Psoas muscle (tissue), 7 donors: ENCODE measurements at regions not wholly inside any gene's neighbourhood (a gene's known extent, or its start where the extent isn't known, plus 50 kb on each side); places are given as distances from the start of the nearest gene placed in this dataset.
"Not testable (repeated sequence)": the region's sequence is repeated elsewhere in the genome, so short reads cannot be mapped to it uniquely, and the experiment has no call there.

ENCODE experiments used
- ATAC-seq, 4 donors: fragments of 200-7000 bp; cut with Tn5 transposase; one replicate each; pipeline ENCODE4 v1.9.1; 2020; ENCODE audit warnings: moderate library complexity in 3 of 4, mild to moderate bottlenecking in 2 of 4
- DNase-seq, 2 donors: peaks; one replicate each; pipeline ENCODE4 v3.0.0-alpha.2; 2020
- H3K27ac ChIP-seq: fragments of 200-600 bp; one replicate; pipeline ENCODE4 v1.8.0; 2022
- H3K27me3 ChIP-seq, 3 donors: fragments of 200-600 bp in 1 of 3; one replicate each; pipeline versions ENCODE4 v1.6.1 to v1.8.0; 2013 to 2022; ENCODE audit warnings: low read length in 2 of 3, mild to moderate bottlenecking in 2 of 3, moderate library complexity in 1 of 3; ENCODE audit not compliant: insufficient read depth in 3 of 3
- H3K36me3 ChIP-seq, 2 donors: fragments of 200-600 bp in 1 of 2; one replicate each; pipeline versions ENCODE4 v1.6.1 to v1.8.0; 2013 to 2022; ENCODE audit warnings: low read depth in 1 of 2, mild to moderate bottlenecking in 1 of 2, moderate library complexity in 1 of 2; ENCODE audit not compliant: insufficient read depth in 1 of 2
- H3K4me1 ChIP-seq: fragments of 200-600 bp; one replicate; pipeline ENCODE4 v1.8.0; 2022
- H3K4me3 ChIP-seq: fragments of 200-600 bp; one replicate; pipeline ENCODE4 v1.8.0; 2022; ENCODE audit warnings: mild to moderate bottlenecking
- H3K9me3 ChIP-seq: fragments of 200-600 bp; one replicate; pipeline ENCODE4 v1.8.0; 2022
- WGBS, 3 donors: extraction: QIAGEN DNeasy Blood & Tissue Kit; methylation state at CpG; one replicate each; pipeline versions ENCODE4 v1.1.6 to v1.1.7; 2013; 5-methylcytosine and 5-hydroxymethylcytosine counted together
- intact Hi-C, 2 donors: fragments of 100-400 bp; cut with DNase I; formaldehyde crosslinking; loops; one replicate each; pipeline versions ENCODE4 v1.11.0 to v1.14.2; 2022
- TF ChIP-seq, protein P1 (sequence below): fragments of 200-600 bp; IDR thresholded peaks from one replicate; pipeline ENCODE4 v1.8.0; 2022; ENCODE audit warnings: antibody characterized with exemption
- donor health status: healthy with polysubstance abuse.
- donor health status: DM: no; HTN: no; CAD: no; lungs with moderate emphysema.
- donor health status: Bipolar disorder and iron deficiency.
- donor health status: healthy.
- donor health status: DM: yes; HTN: yes; CAD: no.
- donor health status: DM: no; HTN: no; CAD: no.
- donor health status: DM: yes; HTN: yes; CAD: no.

GRCh38 chr7:76133164-76133775 lies 68.4 kb upstream of the SRRM3 start:
- H3K27me3 ChIP-seq: no peaks in the 10 kb centered on the region
- no peak overlapping the region for H3K27ac ChIP-seq
- no peaks in the 10 kb centered on the region for H3K9me3 ChIP-seq
- ATAC-seq (no peak), DNase-seq (no peak)
- H3K4me1 ChIP-seq: no peaks in the 10 kb centered on the region
- 70 to 81% (median 80%) methylated on average over 7 of the region's 7 CpGs for WGBS, 3 donors
- no peak overlapping the region for H3K4me3 ChIP-seq
- H3K36me3 ChIP-seq: no peaks in the 10 kb centered on the region
- TF ChIP-seq, protein P1, sequence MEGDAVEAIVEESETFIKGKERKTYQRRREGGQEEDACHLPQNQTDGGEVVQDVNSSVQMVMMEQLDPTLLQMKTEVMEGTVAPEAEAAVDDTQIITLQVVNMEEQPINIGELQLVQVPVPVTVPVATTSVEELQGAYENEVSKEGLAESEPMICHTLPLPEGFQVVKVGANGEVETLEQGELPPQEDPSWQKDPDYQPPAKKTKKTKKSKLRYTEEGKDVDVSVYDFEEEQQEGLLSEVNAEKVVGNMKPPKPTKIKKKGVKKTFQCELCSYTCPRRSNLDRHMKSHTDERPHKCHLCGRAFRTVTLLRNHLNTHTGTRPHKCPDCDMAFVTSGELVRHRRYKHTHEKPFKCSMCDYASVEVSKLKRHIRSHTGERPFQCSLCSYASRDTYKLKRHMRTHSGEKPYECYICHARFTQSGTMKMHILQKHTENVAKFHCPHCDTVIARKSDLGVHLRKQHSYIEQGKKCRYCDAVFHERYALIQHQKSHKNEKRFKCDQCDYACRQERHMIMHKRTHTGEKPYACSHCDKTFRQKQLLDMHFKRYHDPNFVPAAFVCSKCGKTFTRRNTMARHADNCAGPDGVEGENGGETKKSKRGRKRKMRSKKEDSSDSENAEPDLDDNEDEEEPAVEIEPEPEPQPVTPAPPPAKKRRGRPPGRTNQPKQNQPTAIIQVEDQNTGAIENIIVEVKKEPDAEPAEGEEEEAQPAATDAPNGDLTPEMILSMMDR: no peak
- intact Hi-C loops: no loop called here

- H3K27me3 ChIP-seq: no peaks in the 10 kb centered on the region
- intact Hi-C loops: no loop called here
- ATAC-seq (no peak), DNase-seq (no peak)
- H3K4me3 ChIP-seq: no peak overlapping the region
- TF ChIP-seq, protein P1: no peak
- H3K36me3 ChIP-seq: no peaks in the 10 kb centered on the region
- no peak overlapping the region for H3K27ac ChIP-seq
- H3K4me1 ChIP-seq: no peaks in the 10 kb centered on the region
- 60 to 64% (median 61%) methylated on average over 3 of the region's 3 CpGs for WGBS, 3 donors
- no peaks in the 10 kb centered on the region for H3K9me3 ChIP-seq
Observed at GRCh38 chr7:76133839-76134238, 67.9 kb upstream of the SRRM3 start.

DNA sequence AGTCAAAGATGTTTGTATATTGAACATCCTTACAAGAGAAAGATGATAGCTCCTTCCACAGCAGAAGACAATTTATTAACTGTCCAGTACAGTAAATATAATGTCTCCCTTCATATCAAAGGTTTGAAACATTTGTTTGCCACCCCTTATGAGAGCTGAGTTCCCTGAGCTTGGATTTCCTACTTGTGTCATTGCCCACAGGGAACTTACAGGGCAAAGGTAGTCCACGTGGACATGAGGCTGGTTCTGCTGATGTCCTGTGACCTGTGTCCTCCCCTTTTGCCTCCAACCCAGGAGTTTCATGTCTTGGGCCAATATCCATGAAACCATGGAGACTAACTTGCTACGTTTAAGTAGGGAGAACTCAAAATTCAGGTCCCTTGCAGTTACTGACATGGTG lies 66.4 kb upstream of the SRRM3 start:
- H3K4me3 ChIP-seq, H3K27ac ChIP-seq, intact Hi-C loops, DNase-seq, H3K4me1 ChIP-seq, H3K27me3 ChIP-seq, H3K9me3 ChIP-seq, H3K36me3 ChIP-seq, ATAC-seq: not testable (repeated sequence)
- WGBS, 3 donors: 36 to 52% (median 52%) methylated on average over 2 of the region's 2 CpGs

DNA sequence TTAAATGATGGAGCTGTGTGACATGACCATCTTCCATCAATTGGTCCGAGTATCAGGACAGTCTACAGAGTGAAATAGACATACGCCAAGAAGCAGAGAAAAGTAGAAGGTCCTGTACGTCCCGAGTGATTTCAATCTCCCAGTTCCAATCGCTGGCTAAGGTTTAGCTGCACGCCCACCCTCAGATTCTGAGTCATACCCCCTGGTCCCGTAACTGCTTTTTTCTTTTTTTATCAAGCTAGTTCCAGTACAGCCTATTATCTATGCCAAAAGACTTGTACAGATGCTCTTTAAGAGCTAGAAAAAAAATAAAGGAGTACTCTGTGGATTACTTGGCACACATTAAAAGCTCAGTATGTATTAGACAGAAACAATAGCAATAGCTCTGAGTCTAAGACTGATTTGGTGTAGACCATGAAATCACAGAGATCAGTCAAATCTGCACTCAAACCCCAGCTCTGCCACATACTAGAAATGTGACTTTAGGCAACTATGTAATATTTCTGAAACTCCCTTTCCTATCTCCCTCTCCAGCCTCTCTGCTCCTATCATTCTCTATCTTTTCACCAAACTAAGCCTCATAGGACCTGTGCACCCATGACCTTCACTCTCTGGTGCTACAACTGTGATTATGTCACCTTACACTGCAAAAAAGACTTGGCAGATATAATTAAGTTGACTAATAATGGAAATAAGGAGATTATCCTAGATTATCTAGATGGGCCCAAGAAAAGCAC lies 63.0 kb upstream of the SRRM3 start:
- WGBS, 3 donors: 63 to 79% (median 67%) methylated on average over 7 of the region's 7 CpGs
- intact Hi-C loops: not testable (repeated sequence)

DNA sequence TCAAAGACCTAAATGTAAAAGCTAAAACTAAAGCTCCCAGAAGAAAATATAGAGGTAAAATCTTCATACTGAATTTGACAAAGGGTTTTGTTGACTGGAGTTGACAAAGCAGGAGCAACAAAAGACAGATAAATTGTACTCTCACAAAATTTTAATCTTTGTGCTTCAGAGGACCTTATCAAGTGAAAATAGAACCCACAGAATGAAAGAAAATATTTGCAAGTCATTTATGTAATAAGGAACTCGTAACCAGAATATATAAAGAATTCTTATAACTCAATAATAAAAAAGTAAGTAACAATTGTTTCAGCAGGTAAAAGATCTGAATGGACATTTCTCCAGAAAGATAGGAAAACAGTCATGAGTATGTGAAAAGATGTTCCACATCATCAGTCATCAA lies 62.0 kb upstream of the SRRM3 start:
- 85 to 89% (median 88%) methylated on average over 1 of the region's 1 CpG for WGBS, 3 donors
- intact Hi-C loops: no loop called here
- no peaks in the 10 kb centered on the region for H3K9me3 ChIP-seq
- H3K4me1 ChIP-seq: no peaks in the 10 kb centered on the region
- H3K36me3 ChIP-seq: no peaks in the 10 kb centered on the region
- no peak for ATAC-seq
- H3K4me3 ChIP-seq: no peak overlapping the region
- H3K27me3 ChIP-seq: no peaks in the 10 kb centered on the region
- TF ChIP-seq, protein P1: no peak
- H3K27ac ChIP-seq: no peak overlapping the region
- DNase-seq: no peak

More for the DNA sequence above, 63.0 kb upstream of the SRRM3 start:
- not testable (repeated sequence) for H3K27me3 ChIP-seq, H3K4me3 ChIP-seq, DNase-seq, H3K27ac ChIP-seq, H3K36me3 ChIP-seq, H3K4me1 ChIP-seq, ATAC-seq, H3K9me3 ChIP-seq

DNA sequence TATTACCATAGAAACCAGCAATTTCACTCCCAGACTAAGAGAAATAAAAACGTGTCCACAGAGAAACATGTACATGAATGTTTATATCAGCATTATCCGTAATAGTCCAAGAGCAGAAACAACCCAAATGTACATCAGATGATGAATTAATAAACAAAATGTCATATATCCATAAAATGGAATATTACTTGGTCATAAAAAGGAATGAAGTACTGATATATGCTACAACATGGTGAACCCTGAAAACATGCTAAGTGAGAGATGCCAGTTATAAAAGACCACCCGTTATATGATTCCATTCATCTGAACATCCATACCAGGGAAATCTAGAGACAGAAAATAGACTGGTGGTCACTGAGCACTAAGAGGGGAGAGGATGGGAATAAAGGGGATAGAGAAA lies 61.4 kb upstream of the SRRM3 start:
- H3K4me1 ChIP-seq, ATAC-seq, intact Hi-C loops, H3K27me3 ChIP-seq, H3K4me3 ChIP-seq, H3K36me3 ChIP-seq, H3K27ac ChIP-seq, H3K9me3 ChIP-seq, DNase-seq: not testable (repeated sequence)
- 68 to 80% (median 73%) methylated on average over 3 of the region's 3 CpGs for WGBS, 3 donors
